ENCODE measurements at regions not wholly inside any gene's neighbourhood (a gene's known extent, or its start where the extent isn't known, plus 50 kb on each side); places are given as distances from the start of the nearest gene placed in this dataset.

GRCh38 chr7:155863721-155864151 is 51.5 kb upstream of the SHH start:
- no peak overlapping the region for H3K4me3 Mint-ChIP-seq
- no peaks in the 10 kb centered on the region for H3K4me1 Mint-ChIP-seq (ENCODE audit: low read depth)
- H3K9me3 Mint-ChIP-seq (ENCODE audit: low read depth) = no peaks in the 10 kb centered on the region
- no peaks in the 10 kb centered on the region for H3K36me3 Mint-ChIP-seq
- no peak overlapping the region for H3K27ac Mint-ChIP-seq
- H3K27me3 Mint-ChIP-seq = peaks cover 7% of the 10 kb centered on the region

GRCh38 chr7:155862123-155862892 is 50.0 kb upstream of the SHH start:
- H3K27ac Mint-ChIP-seq = no peak overlapping the region
- no peaks in the 10 kb centered on the region for H3K4me1 Mint-ChIP-seq (ENCODE audit: low read depth)
- no peaks in the 10 kb centered on the region for H3K36me3 Mint-ChIP-seq
- no peaks in the 10 kb centered on the region for H3K9me3 Mint-ChIP-seq (ENCODE audit: low read depth)
- peaks cover 7% of the 10 kb centered on the region for H3K27me3 Mint-ChIP-seq
- no peak overlapping the region for H3K4me3 Mint-ChIP-seq
